Stomach (tissue), 8 donors: ENCODE measurements at regions not wholly inside any gene's neighbourhood (a gene's known extent, or its start where the extent isn't known, plus 50 kb on each side); places are given as distances from the start of the nearest gene placed in this dataset.
"Not testable (repeated sequence)": the region's sequence is repeated elsewhere in the genome, so short reads cannot be mapped to it uniquely, and the experiment has no call there.

Source experiments
- DNase-seq, 2 donors: peaks; one replicate each; pipeline versions ENCODE4 v3.0.0 to v3.0.0-alpha.2; 2013 to 2019
- H3K27ac ChIP-seq, 5 donors: fragments of 200-600 bp in 4 of 5; sonication (generic) in 4 of 5; one replicate each; pipeline ENCODE4 v1.5.1; 2013 to 2019; ENCODE audit warnings: mild to moderate bottlenecking in 1 of 5, moderate library complexity in 1 of 5
- H3K27me3 ChIP-seq, 3 donors: fragments of 200-600 bp; sonication (generic); one replicate each; pipeline ENCODE4 v1.5.1; 2017 to 2019; ENCODE audit warnings: mixed run types in 1 of 3
- H3K36me3 ChIP-seq, 4 donors: fragments of 200-600 bp; sonication (generic); 1 replicate in 3 of 4; 2 replicates in 1 of 4; pipeline ENCODE4 v1.5.1; 2016 to 2019
- H3K4me1 ChIP-seq, 4 donors: fragments of 200-600 bp; sonication (generic); one replicate each; pipeline ENCODE4 v1.5.1; 2016 to 2019
- H3K4me3 ChIP-seq, 4 donors: fragments of 200-600 bp; sonication (generic) in 3 of 4; one replicate each; pipeline ENCODE4 v1.5.1; 2016 to 2019; ENCODE audit warnings: mild to moderate bottlenecking in 1 of 4
- H3K9me3 ChIP-seq, 4 donors: fragments of 200-600 bp; sonication (generic); one replicate each; pipeline ENCODE4 v1.5.1; 2016 to 2019
- EP300 ChIP-seq: sonication (generic); formaldehyde crosslinking; IDR thresholded peaks from one replicate; pipeline ENCODE4 v1.6.1; 2017; ENCODE audit warnings: antibody characterized with exemption
- POLR2A ChIP-seq, 4 donors: fragments of 450-650 bp; IDR thresholded peaks; one replicate each; pipeline ENCODE4 v1.6.1; 2016; ENCODE audit warnings: antibody characterized with exemption in 4 of 4, control low read depth in 2 of 4, mild to moderate bottlenecking in 1 of 4, moderate library complexity in 1 of 4
- POLR2AphosphoS5 ChIP-seq, 3 donors: sonication (generic); formaldehyde crosslinking; IDR thresholded peaks; one replicate each; pipeline ENCODE4 v1.6.1; 2016; ENCODE audit warnings: antibody characterized with exemption in 3 of 3
- WGBS, 5 donors: extraction: QIAGEN DNeasy Blood & Tissue Kit in 3 of 5; methylation state at CpG; one replicate each; pipeline versions ENCODE4 v1.1.5 to v1.1.7; 2013 to 2018; 5-methylcytosine and 5-hydroxymethylcytosine counted together
- intact Hi-C: fragments of 100-400 bp; cut with DNase I; formaldehyde crosslinking; loops from one replicate; pipeline ENCODE4 v1.15.1; 2023; ENCODE audit warnings: low total_unique reads
- TF ChIP-seq, protein P1 (sequence below), 7 experiments: fragments of 450-650 bp in 4 of 7; fragments of 200-600 bp in 3 of 7; sonication (generic) in 3 of 7; IDR thresholded peaks; one replicate each; pipeline ENCODE4 v1.5.1; 2016 to 2019; ENCODE audit warnings: antibody characterized with exemption in 7 of 7, control low read depth in 2 of 7, mild to moderate bottlenecking in 1 of 7
- donor health status: healthy with polysubstance abuse.
- donor health status: Bipolar disorder and iron deficiency.
- donor health status: healthy.

DNA sequence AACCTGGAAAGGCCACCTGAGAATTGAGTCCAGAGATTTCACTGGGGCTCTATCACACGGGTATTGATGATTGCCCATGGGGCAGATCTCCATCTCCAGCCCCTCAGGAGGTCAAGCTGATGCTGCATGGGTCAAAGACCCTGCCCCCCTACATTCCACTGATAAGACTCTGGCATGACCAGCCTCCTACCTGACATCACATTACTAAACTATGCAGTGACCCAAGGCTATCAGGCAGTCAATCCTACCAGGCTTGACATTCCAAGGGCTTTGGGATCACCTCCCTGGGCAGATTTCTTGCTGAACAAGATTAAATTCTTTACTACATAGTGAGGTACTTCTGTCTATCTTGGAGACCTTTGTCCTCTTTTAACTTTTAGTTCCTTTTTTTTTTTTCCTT lies 192.7 kb upstream of the STS start:
- 51 to 67% (median 59%) methylated on average over 1 of the region's 1 CpG; no CpG with 5 or more reads in 1 of the 5 donors for WGBS, 5 donors
- no peak overlapping the region for H3K4me3 ChIP-seq
- H3K27ac ChIP-seq: no peak overlapping the region
- no peak for DNase-seq
- no peaks in the 10 kb centered on the region for H3K9me3 ChIP-seq
- no peaks in the 10 kb centered on the region for H3K36me3 ChIP-seq
- no peaks in the 10 kb centered on the region for H3K27me3 ChIP-seq
- peaks cover 0 to 5% (median 0%) of the 10 kb centered on the region in 4 donors for H3K4me1 ChIP-seq
- intact Hi-C loops: no loop called here
- no peak for TF ChIP-seq POLR2A (IDR thresholded peaks at IDR 0.05)
- TF ChIP-seq EP300: no peak
- TF ChIP-seq POLR2AphosphoS5 (IDR thresholded peaks at IDR 0.05): no peak
- TF ChIP-seq, protein P1, sequence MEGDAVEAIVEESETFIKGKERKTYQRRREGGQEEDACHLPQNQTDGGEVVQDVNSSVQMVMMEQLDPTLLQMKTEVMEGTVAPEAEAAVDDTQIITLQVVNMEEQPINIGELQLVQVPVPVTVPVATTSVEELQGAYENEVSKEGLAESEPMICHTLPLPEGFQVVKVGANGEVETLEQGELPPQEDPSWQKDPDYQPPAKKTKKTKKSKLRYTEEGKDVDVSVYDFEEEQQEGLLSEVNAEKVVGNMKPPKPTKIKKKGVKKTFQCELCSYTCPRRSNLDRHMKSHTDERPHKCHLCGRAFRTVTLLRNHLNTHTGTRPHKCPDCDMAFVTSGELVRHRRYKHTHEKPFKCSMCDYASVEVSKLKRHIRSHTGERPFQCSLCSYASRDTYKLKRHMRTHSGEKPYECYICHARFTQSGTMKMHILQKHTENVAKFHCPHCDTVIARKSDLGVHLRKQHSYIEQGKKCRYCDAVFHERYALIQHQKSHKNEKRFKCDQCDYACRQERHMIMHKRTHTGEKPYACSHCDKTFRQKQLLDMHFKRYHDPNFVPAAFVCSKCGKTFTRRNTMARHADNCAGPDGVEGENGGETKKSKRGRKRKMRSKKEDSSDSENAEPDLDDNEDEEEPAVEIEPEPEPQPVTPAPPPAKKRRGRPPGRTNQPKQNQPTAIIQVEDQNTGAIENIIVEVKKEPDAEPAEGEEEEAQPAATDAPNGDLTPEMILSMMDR (IDR thresholded peaks at IDR 0.05): no peak

DNA sequence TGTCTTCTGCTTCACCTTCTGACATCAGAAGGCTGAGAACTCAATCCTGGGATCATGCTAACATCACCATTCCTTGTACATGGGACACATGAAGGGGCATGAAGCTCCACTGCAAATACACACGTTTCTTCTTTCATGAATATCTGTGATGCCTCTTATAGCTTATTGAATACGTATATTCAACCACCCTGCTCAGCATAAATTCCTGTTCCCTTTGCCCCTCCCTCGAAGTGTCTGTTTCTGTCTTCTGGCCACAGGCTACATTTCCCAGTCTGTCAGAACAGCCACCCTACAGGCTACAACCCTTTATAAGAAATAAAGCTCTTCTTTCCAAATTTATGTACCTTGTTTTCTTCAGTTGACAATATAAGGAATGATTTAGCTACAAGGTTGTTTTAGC lies 201.3 kb upstream of the STS start:
- DNase-seq: no peak
- WGBS, 5 donors: 83 to 93% (median 89%) methylated on average over 1 to 3 of the region's 3 CpGs
- Histone ChIP-seq H3K9me3 (no peaks in the 10 kb centered on the region), H3K4me3 (no peak overlapping the region), H3K27me3 (no peaks in the 10 kb centered on the region), H3K27ac (no peak overlapping the region), H3K36me3 (no peaks in the 10 kb centered on the region), H3K4me1 (no peaks in the 10 kb centered on the region)
- no peak for TF ChIP-seq EP300
- TF ChIP-seq POLR2A (IDR thresholded peaks at IDR 0.05): no peak
- TF ChIP-seq POLR2AphosphoS5 (IDR thresholded peaks at IDR 0.05): no peak
- TF ChIP-seq, protein P1 (IDR thresholded peaks at IDR 0.05): no peak
- intact Hi-C loops: no loop called here

DNA sequence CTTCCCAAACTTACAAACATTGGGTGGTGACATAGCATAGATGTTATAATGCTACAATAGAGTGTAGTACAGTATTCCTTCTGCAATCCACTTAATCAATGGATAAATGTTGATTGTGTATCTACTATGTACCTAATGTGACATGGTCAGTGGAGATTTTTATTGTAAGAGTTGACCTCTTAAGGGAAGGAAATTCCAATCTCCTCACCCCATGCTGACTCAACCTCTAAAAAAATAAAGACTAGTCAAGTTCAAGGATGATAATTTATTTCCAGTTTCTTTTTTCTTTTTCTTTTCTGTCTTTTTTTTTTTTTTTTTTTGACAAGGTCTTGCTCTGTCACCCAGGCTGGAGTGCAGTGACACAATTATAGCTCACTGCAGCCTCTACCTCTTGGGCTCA lies 206.5 kb upstream of the STS start:
- Histone ChIP-seq H3K27me3 (no peaks in the 10 kb centered on the region), H3K36me3 (no peaks in the 10 kb centered on the region), H3K27ac (no peak overlapping the region), H3K4me1 (no peaks in the 10 kb centered on the region), H3K9me3 (no peaks in the 10 kb centered on the region), H3K4me3 (no peak overlapping the region)
- intact Hi-C loops: no loop called here
- TF ChIP-seq POLR2AphosphoS5 (IDR thresholded peaks at IDR 0.05): no peak
- TF ChIP-seq POLR2A (IDR thresholded peaks at IDR 0.05): no peak
- TF ChIP-seq, protein P1 (IDR thresholded peaks at IDR 0.05): no peak
- TF ChIP-seq EP300: no peak
- no peak for DNase-seq

DNA sequence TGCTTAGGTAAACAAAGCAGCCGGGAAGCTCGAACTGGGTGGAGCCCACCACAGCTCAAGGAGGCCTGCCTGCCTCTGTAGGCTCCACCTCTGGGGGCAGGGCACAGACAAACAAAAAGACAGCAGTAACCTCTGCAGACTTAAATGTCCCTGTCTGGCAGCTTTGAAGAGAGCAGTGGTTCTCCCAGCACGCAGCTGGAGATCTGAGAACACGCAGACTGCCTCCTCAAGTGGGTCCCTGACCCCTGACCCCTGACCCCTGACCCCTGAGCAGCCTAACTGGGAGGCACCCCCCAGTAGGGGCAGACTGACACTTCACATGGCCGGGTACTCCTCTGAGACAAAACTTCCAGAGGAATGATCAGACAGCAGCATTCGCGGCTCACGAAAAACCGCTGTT lies 214.6 kb upstream of the STS start:
- DNase-seq, H3K9me3 ChIP-seq, H3K27me3 ChIP-seq, H3K36me3 ChIP-seq, H3K27ac ChIP-seq, H3K4me3 ChIP-seq, H3K4me1 ChIP-seq, intact Hi-C loops: not testable (repeated sequence)
- WGBS, 5 donors: 83 to 100% (median 96%) methylated on average over 4 to 7 of the region's 9 CpGs

DNA sequence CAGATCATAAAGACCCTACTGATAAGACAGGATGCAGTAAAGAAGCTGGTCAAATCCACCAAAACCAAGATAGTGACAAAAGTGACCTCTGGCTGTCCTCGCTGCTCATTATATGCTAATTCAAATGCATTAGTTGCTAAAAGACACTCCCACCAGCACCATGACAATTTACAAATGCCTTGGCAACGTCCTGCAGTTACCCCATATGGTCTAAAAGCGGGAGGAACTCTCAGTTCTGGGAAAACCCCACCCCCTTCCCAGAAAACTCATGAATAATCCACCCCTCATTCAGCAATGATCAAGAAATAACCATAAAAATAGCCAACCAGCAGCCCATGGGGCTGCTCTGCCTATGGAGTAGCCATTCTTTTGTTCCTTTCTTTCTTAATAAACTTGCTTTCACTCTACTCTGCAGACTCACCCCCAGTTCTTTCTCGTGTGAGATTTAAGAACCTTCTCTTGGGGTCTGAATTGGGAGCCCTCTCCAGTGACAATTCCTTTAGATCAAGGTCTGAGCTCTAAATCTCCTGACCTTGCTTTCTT lies 217.1 kb upstream of the STS start:
- WGBS, 5 donors: 62 to 73% (median 63%) methylated on average over 4 of the region's 4 CpGs
- intact Hi-C loops: no loop called here
- H3K4me3 ChIP-seq: no peak overlapping the region
- H3K27ac ChIP-seq: no peak overlapping the region
- no peaks in the 10 kb centered on the region for H3K27me3 ChIP-seq
- no peaks in the 10 kb centered on the region for H3K4me1 ChIP-seq
- H3K36me3 ChIP-seq: no peaks in the 10 kb centered on the region
- no peaks in the 10 kb centered on the region for H3K9me3 ChIP-seq
- DNase-seq: peak in 1 of 2 donors; percentile 6
- TF ChIP-seq EP300: no peak
